Liver (tissue), 7 donors: ENCODE measurements at regions not wholly inside any gene's neighbourhood (a gene's known extent, or its start where the extent isn't known, plus 50 kb on each side); places are given as distances from the start of the nearest gene placed in this dataset.

Experiments used
- DNase-seq: peaks from one replicate; pipeline ENCODE4 v3.0.0-alpha.2; 2017; ENCODE audit warnings: low spot score
- H3K27ac ChIP-seq, 2 donors: one replicate each; pipeline ENCODE4 v1.7.0; 2013; ENCODE audit warnings: inconsistent platforms in 2 of 2, low read length in 2 of 2, control low read depth in 1 of 2, low read depth in 1 of 2, mild to moderate bottlenecking in 1 of 2
- H3K27me3 ChIP-seq, 4 donors: one replicate each; pipeline versions ENCODE4 v1.6.1 to v1.7.0; 2013; ENCODE audit warnings: low read length in 3 of 4, inconsistent platforms in 1 of 4, mild to moderate bottlenecking in 1 of 4, moderate library complexity in 1 of 4; ENCODE audit not compliant: control insufficient read depth in 4 of 4, insufficient read depth in 4 of 4
- H3K36me3 ChIP-seq, 4 donors: one replicate each; pipeline versions ENCODE4 v1.6.1 to v1.7.0; 2013; ENCODE audit warnings: low read length in 3 of 4, mild to moderate bottlenecking in 3 of 4, low read depth in 1 of 4, moderate library complexity in 1 of 4; ENCODE audit not compliant: control insufficient read depth in 4 of 4, insufficient read depth in 3 of 4
- H3K4me1 ChIP-seq, 4 donors: one replicate each; pipeline versions ENCODE4 v1.6.1 to v1.7.0; 2013; ENCODE audit warnings: low read length in 3 of 4, mild to moderate bottlenecking in 3 of 4, moderate library complexity in 1 of 4; ENCODE audit not compliant: control insufficient read depth in 4 of 4, insufficient read depth in 4 of 4
- H3K4me3 ChIP-seq, 3 donors: one replicate each; pipeline versions ENCODE4 v1.6.1 to v1.7.0; 2013; ENCODE audit warnings: low read length in 3 of 3, control low read depth in 1 of 3, low read depth in 1 of 3, mild to moderate bottlenecking in 1 of 3
- H3K9ac ChIP-seq, 2 donors: one replicate each; pipeline ENCODE4 v1.7.0; 2013; ENCODE audit warnings: low read length in 2 of 2, mild to moderate bottlenecking in 2 of 2, moderate library complexity in 2 of 2, control low read depth in 1 of 2, low read depth in 1 of 2
- H3K9me3 ChIP-seq, 4 donors: one replicate each; pipeline versions ENCODE4 v1.6.1 to v1.7.0; 2013; ENCODE audit warnings: low read length in 3 of 4; ENCODE audit not compliant: control insufficient read depth in 4 of 4
- ATF3 ChIP-seq: IDR thresholded peaks from 2 replicates; pipeline ENCODE4 v1.6.1; 2016; ENCODE audit warnings: antibody characterized with exemption
- EGR1 ChIP-seq, 2 donors: IDR thresholded peaks; 2 replicates each; pipeline ENCODE4 v1.6.1; 2016 to 2018; ENCODE audit warnings: antibody characterized with exemption in 2 of 2, low read depth in 2 of 2
- FOXA1 ChIP-seq: IDR thresholded peaks from 2 replicates; pipeline ENCODE4 v1.6.1; 2016; ENCODE audit warnings: antibody characterized with exemption
- FOXA2 ChIP-seq: IDR thresholded peaks from 2 replicates; pipeline ENCODE4 v1.6.1; 2016; ENCODE audit warnings: antibody characterized with exemption
- HNF4G ChIP-seq: IDR thresholded peaks from 2 replicates; pipeline ENCODE4 v1.6.1; 2016; ENCODE audit warnings: antibody characterized with exemption
- MAX ChIP-seq: IDR thresholded peaks from 2 replicates; pipeline ENCODE4 v1.6.1; 2016; ENCODE audit warnings: antibody characterized with exemption
- NR2F2 ChIP-seq: IDR thresholded peaks from 2 replicates; pipeline ENCODE4 v1.6.1; 2016; ENCODE audit warnings: antibody characterized with exemption
- RAD21 ChIP-seq, 2 donors: IDR thresholded peaks; 2 replicates each; pipeline ENCODE4 v1.6.1; 2016; ENCODE audit warnings: antibody characterized with exemption in 2 of 2, mild to moderate bottlenecking in 2 of 2
- REST ChIP-seq: IDR thresholded peaks from 2 replicates; pipeline ENCODE4 v1.6.1; 2016; ENCODE audit warnings: antibody characterized with exemption, mild to moderate bottlenecking
- RXRA ChIP-seq, 2 donors: IDR thresholded peaks; 2 replicates each; pipeline ENCODE4 v1.6.1; 2017 to 2018; ENCODE audit warnings: antibody characterized with exemption in 2 of 2, mild to moderate bottlenecking in 1 of 2
- SP1 ChIP-seq: IDR thresholded peaks from 2 replicates; pipeline ENCODE4 v1.6.1; 2018; ENCODE audit warnings: antibody characterized with exemption, mild to moderate bottlenecking
- YY1 ChIP-seq: IDR thresholded peaks from 2 replicates; pipeline ENCODE4 v1.6.1; 2016; ENCODE audit warnings: antibody characterized with exemption, mild to moderate bottlenecking
- ZBTB33 ChIP-seq: IDR thresholded peaks from 2 replicates; pipeline ENCODE4 v1.6.1; 2016; ENCODE audit warnings: antibody characterized with exemption
- WGBS: extraction: QIAGEN DNeasy Blood & Tissue Kit; methylation state at CpG from one replicate; pipeline ENCODE4 v1.1.7; 2013; 5-methylcytosine and 5-hydroxymethylcytosine counted together
- donor health status: healthy.
- donor health status: healthy.
- donor health status: healthy.
- donor health status: healthy.

GRCh38 chr2:603427-603826 lies 73.8 kb downstream of the TMEM18 start:
- DNase-seq = no peak
- Histone ChIP-seq H3K27ac (no peak overlapping the region), H3K9ac (no peak overlapping the region), H3K9me3 (no peaks in the 10 kb centered on the region), H3K4me1 (no peaks in the 10 kb centered on the region), H3K27me3 (peaks cover 0 to 4% (median 0%) of the 10 kb centered on the region in 4 donors), H3K36me3 (no peaks in the 10 kb centered on the region), H3K4me3 (no peak overlapping the region)
- WGBS = 77% methylated on average over 5 of the region's 5 CpGs
- TF ChIP-seq REST (no peak), RAD21 (IDR thresholded peaks at IDR 0.05) (no peak)

GRCh38 chr2:602571-603359 lies 74.4 kb downstream of the TMEM18 start:
- WGBS = 77% methylated on average over 14 of the region's 14 CpGs
- Histone ChIP-seq H3K4me1 (no peaks in the 10 kb centered on the region), H3K27ac (no peak overlapping the region), H3K9me3 (no peaks in the 10 kb centered on the region), H3K4me3 (no peak overlapping the region), H3K27me3 (peaks cover 0 to 4% (median 0%) of the 10 kb centered on the region in 4 donors), H3K36me3 (no peaks in the 10 kb centered on the region), H3K9ac (no peak overlapping the region)
- TF ChIP-seq RXRA (IDR thresholded peaks at IDR 0.05) = no peak
- no peak for TF ChIP-seq MAX
- TF ChIP-seq RAD21 (IDR thresholded peaks at IDR 0.05) = no peak
- TF ChIP-seq FOXA1 = no peak
- TF ChIP-seq EGR1 (IDR thresholded peaks at IDR 0.05; ENCODE audit: low read depth in 2 of 2) = no peak
- TF ChIP-seq YY1 = no peak
- TF ChIP-seq FOXA2 = no peak
- no peak for TF ChIP-seq HNF4G
- DNase-seq = peak; percentile 16

GRCh38 chr2:601806-602455 lies 75.3 kb downstream of the TMEM18 start:
- WGBS = 87% methylated on average over 29 of the region's 29 CpGs
- Histone ChIP-seq H3K27me3 (peaks cover 0 to 4% (median 0%) of the 10 kb centered on the region in 4 donors), H3K27ac (no peak overlapping the region), H3K9ac (no peak overlapping the region), H3K4me1 (no peaks in the 10 kb centered on the region), H3K36me3 (no peaks in the 10 kb centered on the region), H3K4me3 (no peak overlapping the region), H3K9me3 (no peaks in the 10 kb centered on the region)
- TF ChIP-seq HNF4G (no peak), NR2F2 (no peak), MAX (no peak), REST (no peak), YY1 (no peak), FOXA2 (no peak), ATF3 (no peak), ZBTB33 (no peak), SP1 (no peak)
- DNase-seq = peak; percentile 27
